GM12865 (cell line): ENCODE measurements at regions not wholly inside any gene's neighbourhood (a gene's known extent, or its start where the extent isn't known, plus 50 kb on each side); places are given as distances from the start of the nearest gene placed in this dataset.
"Not testable (repeated sequence)": the region's sequence is repeated elsewhere in the genome, so short reads cannot be mapped to it uniquely, and the experiment has no call there.

ENCODE experiments used
- DNase-seq: peaks from one replicate; pipeline ENCODE4 v3.0.0; 2010; ENCODE audit warnings: low read depth
- H3K4me3 ChIP-seq: 2 replicates; pipeline ENCODE4 v1.5.1; 2011; ENCODE audit warnings: mild to moderate bottlenecking, low read depth, low read length, control low read depth

GRCh38 chr7:35152059-35152458 is 101.8 kb downstream of the TBX20 start:
- DNase-seq = peak; percentile 0
- not testable (repeated sequence) for H3K4me3 ChIP-seq

GRCh38 chr7:35148030-35148429 is 105.9 kb downstream of the TBX20 start:
- DNase-seq, H3K4me3 ChIP-seq: not testable (repeated sequence)

- H3K4me3 ChIP-seq, DNase-seq: not testable (repeated sequence)
These were observed 104.8 kb upstream of the DPY19L1 start for GRCh38 chr7:35142125-35142524.

GRCh38 chr7:35139281-35139680 is 102.0 kb upstream of the DPY19L1 start:
- not testable (repeated sequence) for DNase-seq, H3K4me3 ChIP-seq

- DNase-seq, H3K4me3 ChIP-seq: not testable (repeated sequence)
These were observed 96.2 kb upstream of the DPY19L1 start for GRCh38 chr7:35133465-35133864.

- H3K4me3 ChIP-seq, DNase-seq: not testable (repeated sequence)
These were observed 95.7 kb upstream of the DPY19L1 start for GRCh38 chr7:35133011-35133410.

- DNase-seq, H3K4me3 ChIP-seq: not testable (repeated sequence)
These were observed 91.4 kb upstream of the DPY19L1 start for GRCh38 chr7:35128662-35129061.

GRCh38 chr7:35118526-35118925 is 81.2 kb upstream of the DPY19L1 start:
- not testable (repeated sequence) for H3K4me3 ChIP-seq, DNase-seq

GRCh38 chr7:35106667-35107066 is 69.4 kb upstream of the DPY19L1 start:
- H3K4me3 ChIP-seq, DNase-seq: not testable (repeated sequence)

- not testable (repeated sequence) for DNase-seq, H3K4me3 ChIP-seq
These were observed 68.2 kb upstream of the DPY19L1 start for GRCh38 chr7:35105511-35105910.

- H3K4me3 ChIP-seq, DNase-seq: not testable (repeated sequence)
These were observed 65.6 kb upstream of the DPY19L1 start for GRCh38 chr7:35102845-35103244.

- not testable (repeated sequence) for H3K4me3 ChIP-seq, DNase-seq
These were observed 55.7 kb upstream of the DPY19L1 start for GRCh38 chr7:35092961-35093360.
